DND-41 (cell line): ENCODE measurements at regions not wholly inside any gene's neighbourhood (a gene's known extent, or its start where the extent isn't known, plus 50 kb on each side); places are given as distances from the start of the nearest gene placed in this dataset.

Experiments
- EZH2 ChIP-seq: IDR thresholded peaks from 3 replicates; pipeline ENCODE4 v1.6.1; 2012; ENCODE audit warnings: borderline replicate concordance, low read depth, mild to moderate bottlenecking, moderate library complexity, low read length, inconsistent platforms; ENCODE audit not compliant: severe bottlenecking
- TF ChIP-seq, protein P1 (sequence below): IDR thresholded peaks from 2 replicates; pipeline ENCODE4 v1.5.1; 2012; ENCODE audit warnings: borderline replicate concordance, low read length, moderate library complexity, mild to moderate bottlenecking; ENCODE audit not compliant: poor library complexity, severe bottlenecking; ENCODE audit errors: extremely low read depth

DNA sequence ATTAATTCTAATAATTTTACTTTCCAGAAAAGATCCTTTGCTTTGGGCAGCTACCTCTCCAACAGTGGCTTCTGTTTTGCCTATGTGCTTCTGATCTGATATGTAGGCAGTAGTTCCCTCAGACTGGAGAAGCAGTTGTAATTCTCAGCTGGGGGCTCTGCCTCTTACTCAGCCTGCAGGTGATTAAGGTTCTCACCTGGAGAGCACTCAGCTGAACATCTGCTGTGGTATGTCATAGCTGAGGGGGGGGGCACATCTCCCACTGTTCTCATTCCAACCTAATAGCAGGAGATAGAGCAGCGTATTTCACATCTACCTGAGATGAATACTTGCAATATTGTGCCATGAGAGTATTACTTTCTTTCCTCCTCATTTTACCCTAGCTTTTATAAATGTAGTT is 511.9 kb upstream of the CDH8 start:
- TF ChIP-seq, protein P1, sequence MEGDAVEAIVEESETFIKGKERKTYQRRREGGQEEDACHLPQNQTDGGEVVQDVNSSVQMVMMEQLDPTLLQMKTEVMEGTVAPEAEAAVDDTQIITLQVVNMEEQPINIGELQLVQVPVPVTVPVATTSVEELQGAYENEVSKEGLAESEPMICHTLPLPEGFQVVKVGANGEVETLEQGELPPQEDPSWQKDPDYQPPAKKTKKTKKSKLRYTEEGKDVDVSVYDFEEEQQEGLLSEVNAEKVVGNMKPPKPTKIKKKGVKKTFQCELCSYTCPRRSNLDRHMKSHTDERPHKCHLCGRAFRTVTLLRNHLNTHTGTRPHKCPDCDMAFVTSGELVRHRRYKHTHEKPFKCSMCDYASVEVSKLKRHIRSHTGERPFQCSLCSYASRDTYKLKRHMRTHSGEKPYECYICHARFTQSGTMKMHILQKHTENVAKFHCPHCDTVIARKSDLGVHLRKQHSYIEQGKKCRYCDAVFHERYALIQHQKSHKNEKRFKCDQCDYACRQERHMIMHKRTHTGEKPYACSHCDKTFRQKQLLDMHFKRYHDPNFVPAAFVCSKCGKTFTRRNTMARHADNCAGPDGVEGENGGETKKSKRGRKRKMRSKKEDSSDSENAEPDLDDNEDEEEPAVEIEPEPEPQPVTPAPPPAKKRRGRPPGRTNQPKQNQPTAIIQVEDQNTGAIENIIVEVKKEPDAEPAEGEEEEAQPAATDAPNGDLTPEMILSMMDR = no peak
- TF ChIP-seq EZH2 = no peak
